ENCODE measurements at regions not wholly inside any gene's neighbourhood (a gene's known extent, or its start where the extent isn't known, plus 50 kb on each side); places are given as distances from the start of the nearest gene placed in this dataset.
A peak's percentile ranks its signal among the peaks of the same experiment; 100 is the strongest.

DNA sequence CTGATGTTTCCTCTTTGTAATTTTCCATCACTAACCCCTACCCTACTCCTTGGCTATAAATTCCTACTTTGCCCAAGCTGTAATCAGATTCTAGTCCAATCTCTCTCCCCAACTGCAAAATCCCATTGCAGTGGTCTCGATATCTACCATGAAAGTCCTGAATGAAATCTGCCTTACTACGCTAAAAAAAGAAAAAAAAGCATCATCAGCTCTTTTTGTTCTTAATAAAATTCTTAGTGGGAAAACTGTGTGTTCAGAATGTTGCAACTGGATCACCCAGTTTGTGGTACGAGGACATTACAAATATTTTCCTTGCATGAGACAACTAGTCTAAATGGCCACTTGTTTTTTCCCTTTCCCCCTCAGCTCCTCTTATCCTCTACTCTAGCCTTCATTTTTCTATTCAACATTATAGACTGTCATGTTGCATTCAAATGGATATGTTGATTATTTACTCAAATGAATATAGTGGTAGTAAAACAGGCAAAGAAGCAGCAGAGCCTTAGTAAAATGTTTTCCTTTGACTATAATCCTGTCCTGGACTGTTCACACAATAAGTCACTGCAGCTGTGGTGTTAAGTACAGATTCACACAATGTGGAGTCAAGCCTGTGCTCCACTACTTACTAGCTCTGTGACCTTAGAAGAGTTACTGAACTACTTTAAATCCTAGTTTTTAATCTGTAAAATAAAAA lies 527.1 kb upstream of the MARCKS start:
- DNase-seq: no peak

DNA sequence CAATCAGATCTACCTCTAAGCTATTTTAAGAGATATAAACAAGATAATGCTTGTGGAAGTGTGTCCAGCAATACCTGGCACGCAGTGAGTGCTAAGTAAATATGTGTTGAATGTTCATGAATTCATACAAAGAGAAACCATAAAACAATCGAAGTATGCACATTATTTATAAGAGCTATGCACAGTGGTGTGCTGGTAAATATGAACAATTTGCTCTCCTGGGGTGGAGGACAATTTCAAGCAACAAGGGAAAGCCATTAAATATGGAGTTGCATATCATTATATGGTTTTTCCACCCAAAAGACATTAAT lies 526.6 kb upstream of the MARCKS start:
- no peak for DNase-seq

DNA sequence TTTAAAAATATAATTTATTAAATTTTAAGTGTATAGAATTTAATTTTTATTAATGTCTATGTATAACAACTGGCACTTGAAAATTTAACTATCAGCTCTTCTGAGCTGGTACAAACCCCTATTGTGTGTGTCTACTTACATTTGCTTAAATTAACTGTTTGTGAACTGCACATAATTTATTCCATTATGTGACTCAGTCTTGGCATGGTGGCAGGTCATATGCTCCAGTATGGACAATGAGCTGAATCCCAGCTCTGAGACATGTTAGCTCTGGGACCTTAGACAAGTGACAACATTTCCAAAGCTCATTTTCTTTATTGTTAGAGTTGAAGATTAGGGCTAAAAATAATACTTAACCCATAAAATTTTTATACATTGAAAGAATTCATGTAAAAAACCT lies 526.1 kb upstream of the MARCKS start:
- no peak for DNase-seq

DNA sequence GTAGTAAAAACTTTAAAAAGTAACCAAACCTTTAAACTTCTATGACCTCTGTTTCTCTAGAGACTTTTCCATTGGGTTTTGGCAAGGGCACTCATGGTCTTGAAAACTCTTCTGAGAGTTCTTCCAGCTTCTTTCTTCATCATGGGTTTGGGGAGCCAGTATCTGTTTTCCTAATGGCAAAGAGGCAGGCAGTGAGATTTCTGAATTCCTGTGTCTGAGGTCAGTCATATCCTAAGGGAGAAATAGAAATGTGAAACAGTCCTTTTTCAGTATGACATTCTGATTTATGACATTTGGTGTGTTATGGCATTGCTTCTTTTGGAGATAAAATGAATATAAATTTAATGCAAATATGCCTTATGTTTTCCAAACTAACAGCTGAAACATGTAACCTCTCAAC lies 518.5 kb upstream of the MARCKS start:
- DNase-seq: no peak

DNA sequence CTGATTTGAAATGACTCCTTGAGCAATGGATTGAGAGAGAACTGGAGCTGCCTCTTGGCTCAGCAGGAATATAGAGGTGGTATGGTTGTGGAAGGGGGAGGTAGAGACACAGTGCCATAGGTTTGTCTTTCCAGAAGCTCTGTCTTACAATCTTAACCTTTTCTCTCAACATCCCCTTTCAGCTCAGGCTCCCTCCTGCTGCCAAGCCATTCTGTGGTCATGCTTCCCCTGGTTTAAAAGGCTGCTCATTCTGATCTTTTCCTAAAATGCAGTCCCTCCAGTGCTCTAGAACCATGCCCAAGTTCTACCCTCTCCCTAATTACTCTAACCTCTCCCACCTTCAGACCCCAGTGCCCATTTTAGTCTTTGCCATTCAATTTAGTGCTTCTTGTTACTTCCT lies 517.9 kb upstream of the MARCKS start:
- DNase-seq: no peak

DNA sequence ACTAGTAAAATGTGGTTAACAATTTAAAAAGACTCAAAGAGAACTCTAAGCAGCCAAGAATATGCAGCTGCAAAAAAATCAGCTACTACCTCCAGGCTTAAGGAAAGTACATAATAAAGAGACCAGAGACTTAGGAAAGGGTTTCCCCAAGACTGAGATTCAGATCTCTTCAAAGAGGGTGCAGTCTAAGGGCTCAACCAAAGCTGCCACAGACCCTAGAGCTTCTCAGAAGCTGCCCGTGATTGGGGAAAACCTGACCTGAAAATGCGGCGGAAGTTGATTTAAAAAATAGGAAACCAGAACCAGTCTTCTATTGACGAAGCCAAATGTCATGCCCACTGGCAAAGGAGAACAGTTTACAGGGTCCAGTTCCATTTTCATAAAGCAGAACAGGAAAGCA lies 516.8 kb upstream of the MARCKS start:
- no peak for DNase-seq

DNA sequence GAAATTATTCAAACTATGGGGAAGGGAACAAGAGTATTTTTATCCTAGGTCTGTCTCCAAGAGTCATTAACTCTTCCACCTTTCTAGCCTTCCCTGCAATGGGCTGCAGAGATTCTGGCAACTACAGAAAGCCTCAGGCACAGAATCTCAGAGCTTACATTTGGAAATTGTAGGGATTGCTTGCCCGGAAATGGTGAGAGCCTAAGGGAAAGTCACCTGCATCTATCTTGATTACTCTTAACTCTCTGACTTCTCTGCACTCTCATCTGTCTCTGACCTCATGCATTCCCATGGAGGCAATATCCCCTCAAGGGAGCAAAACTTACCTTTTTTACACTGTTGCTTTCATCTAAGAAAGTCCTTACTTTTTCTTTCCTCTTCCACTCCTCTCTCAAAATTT lies 513.2 kb upstream of the MARCKS start:
- DNase-seq: no peak

DNA sequence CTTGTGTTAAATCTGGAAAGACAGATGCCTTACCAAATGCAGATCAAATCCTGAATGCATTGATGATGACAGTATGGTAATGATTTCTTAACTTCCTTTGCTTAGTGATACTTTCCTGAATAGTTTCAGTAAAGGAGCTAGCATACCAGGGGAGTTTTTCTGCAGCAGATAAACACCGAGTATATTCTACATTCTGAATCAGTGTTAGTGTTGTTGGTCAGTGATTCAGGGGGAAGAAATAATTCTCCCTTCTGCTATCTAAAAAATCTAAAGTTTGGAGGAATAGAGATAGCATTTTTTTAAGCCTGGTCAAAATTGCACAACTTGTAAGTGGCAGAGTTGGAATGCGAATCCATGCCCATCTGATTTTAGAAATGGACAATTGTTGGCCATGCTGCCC lies 512.2 kb upstream of the MARCKS start:
- DNase-seq: peak; percentile 25

DNA sequence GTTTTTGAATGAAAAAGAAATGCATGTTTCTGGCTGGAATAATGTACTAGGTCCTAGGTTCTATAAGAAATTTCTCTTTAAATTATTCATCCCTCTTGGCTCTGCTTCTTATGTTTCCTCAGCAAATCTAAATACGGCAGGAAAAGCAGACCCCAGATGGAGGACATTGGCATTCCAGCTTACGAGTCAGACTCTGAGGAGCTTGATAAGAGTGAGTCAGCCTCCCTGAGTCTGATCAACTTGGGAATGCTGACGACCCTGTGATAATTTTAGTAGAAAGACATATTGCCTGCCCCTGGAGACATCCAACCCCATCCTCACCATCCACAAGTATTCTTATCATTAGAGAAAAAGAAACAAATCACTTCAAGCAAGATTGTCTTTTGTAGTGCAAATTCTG lies 509.7 kb upstream of the MARCKS start:
- DNase-seq: peak; percentile 63

DNA sequence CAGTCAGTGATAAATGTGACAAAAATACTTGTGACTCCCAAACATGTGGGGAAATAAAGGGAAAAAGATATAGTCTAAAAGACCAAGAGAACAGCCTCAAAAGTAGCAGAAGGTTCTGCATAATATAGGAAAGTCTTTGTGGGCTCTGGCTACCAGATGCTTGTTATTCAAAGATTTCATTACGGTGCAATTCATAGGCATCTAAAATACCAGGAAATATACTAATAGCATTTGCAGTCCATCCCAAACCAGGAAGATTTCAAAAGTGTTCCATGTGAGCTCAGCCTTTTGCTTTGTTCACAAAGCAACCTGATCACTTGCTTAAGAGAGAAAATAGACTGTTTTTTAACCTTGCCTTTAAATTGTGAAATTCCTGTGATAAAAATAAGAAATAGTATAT lies 506.7 kb upstream of the MARCKS start:
- DNase-seq: no peak

DNA sequence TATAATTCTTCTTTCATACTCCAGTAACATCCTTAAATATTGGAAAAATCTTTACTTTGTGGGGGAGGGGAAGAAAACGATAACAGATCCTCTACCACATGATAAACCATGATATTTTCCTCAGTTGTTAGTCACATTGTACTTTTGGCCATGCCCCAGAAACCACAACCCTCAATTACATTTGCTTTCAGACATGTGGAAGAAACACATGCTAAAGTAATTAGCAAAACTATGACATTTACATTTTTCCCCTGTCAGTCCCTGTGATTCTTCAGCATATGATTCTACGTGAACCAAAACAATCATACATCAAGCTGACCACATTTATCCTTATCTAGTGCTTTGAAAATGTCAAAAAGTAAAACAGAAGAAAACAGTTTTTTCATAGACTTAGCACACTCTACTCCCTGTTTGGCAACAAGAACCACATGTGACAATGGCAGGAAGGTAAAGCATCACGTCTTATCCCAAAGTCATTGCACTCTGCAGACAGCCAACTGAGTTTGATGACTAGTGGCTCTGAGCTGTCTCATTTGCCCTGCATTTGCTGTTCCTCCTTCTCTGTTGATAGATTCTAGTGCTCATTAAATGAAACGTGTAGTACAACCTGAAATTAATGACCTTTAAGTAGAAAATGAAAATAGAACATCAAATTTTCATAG lies 505.8 kb upstream of the MARCKS start:
- DNase-seq: peak; percentile 56

DNA sequence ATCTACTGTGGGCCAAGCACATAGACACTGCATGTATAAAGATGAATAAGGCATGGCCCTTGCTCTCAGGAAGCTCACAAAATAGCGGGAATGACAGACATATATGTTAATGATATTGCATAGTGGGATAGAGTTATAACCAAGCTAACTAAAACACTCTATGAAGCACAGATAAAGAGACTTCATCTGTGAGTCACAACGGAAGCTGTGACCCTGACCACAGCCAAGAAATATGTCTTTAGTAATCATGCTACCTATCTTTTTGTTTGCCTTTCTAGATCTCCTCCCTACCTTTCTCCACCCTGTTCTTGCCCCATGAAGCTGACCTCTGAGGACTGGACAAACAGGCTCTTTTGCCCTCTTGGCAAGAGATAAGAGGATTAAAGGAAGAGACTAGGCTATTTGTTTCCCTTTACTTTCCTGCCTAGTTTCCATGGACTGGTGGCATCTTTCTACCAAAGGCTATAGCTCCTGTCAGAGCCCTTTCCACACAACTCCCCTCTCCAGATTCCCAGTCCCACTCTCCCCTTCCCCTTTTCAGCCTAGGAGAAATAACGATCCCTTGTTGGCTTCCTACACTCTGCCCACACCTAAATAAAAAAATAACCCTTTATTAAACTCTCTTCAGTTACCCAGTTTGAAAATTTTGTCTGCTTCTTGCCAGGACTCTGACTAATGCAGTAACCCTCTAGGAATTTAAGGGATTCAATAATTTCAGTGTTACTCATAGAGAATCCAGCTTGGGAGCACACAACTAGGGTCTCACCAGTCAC lies 504.9 kb upstream of the MARCKS start:
- peak; percentile 93 for DNase-seq

DNA sequence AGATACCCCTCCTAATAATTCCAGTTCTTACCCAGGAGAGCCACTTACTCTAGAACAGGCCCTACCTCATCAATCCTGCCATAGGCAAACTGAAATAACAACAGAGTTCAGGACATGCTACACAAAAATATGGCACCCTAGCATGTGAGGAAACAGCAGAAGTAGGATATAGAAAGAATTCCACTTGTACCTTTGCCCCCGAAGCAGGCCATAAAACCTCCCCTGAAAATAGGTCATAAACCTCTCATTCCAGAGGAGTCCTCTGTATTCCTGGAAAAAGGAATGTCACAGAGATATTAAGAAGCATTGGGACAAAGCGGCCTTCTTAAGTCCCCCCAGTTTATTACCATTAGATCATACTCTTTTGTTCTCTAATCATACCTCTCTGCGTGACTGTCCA lies 504.3 kb upstream of the MARCKS start:
- no peak for DNase-seq

DNA sequence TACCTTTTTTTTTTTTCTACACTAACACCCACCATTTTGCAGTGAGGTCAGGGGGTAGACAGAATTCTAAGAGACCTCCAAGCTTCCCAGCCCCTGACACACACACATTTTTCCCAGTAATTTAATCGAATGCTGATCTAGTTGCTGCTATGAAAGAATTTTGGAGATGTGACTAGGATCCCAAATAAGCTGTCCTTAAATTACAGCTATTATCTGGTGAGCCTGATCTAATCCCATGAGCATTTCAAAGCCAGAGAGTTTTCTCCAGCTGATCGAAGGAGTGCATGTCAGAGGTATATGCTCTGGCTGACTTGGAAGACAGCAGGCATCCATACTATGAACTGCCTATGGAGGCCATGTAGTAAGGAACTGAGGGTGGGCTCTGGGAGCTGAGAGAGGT lies 503.8 kb upstream of the MARCKS start:
- no peak for DNase-seq

DNA sequence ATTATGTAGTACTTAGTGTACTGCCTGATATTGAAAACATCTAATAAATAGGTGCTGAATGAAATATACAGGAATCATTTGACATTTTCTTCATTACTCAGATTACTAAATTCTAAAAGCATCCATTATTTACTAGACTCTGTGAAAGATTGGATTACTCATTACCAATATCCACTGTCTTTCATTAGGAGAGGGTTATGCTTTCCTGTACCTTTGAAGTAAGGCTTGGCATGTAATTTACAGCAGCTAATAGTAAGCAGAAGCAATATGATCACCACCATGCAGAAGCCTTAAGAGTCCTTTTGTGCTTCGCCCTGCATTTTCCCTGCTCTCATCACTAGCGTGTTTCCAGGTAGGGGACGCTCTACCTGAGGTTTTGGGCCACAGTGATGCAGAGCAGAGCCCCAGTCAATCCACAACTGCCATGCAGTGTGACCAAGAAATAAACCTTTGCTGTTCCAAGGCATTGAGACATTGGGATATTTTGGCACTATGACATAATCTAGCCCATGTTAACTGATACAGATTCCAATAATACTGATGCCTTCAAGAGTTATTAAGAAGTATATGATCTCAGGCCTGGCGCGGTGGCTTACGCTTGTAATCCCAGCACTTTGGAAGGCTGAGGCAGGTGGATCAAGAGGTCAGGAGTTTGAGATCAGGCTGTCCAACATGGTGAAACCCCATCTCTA lies 502.8 kb upstream of the MARCKS start:
- DNase-seq: no peak

DNA sequence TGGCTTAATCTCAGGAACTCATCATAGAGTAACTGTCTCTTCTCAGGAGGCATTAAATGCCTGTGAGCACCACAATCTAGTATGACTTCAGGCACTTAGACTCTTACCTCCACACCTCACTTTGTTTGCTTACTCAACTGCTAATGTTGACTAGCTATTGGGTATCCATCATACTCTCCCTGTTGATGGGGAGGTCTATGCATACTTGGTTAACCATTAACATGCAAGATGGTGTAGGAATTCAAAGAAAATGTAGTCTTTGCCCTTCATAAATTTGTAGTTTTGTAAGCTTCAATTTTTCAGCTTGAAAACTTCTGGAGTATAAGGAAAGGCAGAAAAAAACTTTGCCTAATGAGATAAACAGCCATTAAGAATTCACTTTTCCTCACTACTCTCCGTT lies 501.0 kb upstream of the MARCKS start:
- DNase-seq: no peak

DNA sequence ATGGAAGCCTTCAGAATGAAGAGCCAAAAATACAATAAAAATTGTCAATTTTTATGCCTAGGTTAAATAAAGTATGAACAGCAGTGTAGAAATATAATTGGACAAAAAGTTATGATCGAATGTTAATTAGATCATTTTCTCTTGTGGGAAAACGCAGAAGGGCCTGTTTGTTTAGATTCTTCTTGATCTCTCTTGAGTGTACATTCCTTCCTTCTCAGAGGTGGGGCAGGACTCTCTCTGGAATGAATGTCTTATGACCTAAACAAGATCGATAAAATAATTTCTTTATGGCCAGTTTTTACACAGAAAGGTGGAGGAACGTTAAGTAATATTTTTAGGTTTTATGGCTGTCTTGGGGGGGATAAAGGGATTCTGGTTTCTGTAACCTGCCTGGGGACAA lies 500.1 kb upstream of the MARCKS start:
- DNase-seq: no peak

DNA sequence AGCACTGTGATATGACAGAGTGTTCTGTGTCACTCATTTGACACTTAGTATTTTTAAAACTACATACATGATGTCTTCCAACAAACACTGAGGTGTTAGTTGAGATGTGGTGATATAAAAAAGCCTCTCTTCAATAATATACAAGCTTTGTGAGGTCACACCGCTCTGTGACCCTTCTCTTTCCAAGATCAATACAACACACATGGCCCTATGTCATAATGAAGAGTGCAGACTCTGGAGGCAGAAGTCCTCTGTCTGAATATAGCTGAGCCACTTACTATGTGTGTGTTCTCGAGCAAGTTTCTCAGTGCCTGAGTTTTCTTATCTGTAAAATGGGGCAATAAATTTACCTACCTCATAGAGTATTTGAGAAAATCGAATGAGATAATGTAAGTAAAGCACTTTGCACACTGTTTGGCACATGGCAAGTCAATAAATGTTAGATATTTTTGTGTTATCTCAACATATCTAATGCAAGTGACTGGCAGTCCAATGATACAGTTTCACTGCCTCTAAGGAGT lies 499.0 kb upstream of the MARCKS start:
- DNase-seq: no peak

DNA sequence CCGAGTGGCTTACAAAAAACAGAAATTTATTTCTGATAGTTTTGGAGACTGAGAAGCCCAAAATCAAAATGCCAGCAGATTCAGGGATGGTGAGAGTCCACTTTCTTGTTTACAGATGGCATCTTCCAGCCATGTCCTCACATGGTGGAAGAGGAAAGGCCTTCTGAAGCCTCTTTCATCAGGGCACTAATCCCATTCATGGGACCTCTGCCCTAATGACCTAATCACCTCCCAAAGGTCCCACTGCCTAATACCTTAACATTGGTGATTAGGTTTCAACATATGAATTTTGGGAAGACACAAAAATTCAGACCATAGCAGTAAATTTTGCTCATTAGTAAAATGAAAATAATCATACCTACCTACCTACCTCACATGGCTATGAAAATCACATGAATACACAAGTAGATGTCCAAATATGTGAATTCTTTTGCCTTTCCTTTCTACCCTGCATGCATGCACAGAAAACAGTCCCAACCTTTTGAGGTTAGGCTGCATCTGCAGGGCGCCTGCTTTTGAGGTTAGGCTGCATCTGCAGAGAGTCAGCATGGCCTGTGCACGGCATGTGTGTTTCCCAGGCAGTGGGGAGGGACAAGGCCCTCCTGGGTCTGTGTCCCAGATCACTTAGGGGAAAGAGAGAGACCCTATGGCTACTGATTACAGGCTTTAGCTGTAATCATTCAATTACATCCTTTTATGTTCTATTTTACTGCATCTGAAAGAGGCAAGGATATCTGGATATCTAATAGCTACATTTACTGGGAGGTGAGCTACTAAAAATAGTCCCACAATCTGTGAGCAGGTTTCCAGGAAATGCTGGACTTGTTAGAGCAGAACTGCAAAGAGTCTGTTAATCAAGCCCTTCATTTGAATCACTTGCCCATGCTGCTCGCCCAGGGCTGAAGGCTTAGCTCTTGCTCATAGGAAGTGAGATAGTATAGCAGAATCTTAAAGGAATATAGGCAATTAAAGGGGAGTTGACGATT lies 497.7 kb upstream of the MARCKS start:
- peak; percentile 76 for DNase-seq

DNA sequence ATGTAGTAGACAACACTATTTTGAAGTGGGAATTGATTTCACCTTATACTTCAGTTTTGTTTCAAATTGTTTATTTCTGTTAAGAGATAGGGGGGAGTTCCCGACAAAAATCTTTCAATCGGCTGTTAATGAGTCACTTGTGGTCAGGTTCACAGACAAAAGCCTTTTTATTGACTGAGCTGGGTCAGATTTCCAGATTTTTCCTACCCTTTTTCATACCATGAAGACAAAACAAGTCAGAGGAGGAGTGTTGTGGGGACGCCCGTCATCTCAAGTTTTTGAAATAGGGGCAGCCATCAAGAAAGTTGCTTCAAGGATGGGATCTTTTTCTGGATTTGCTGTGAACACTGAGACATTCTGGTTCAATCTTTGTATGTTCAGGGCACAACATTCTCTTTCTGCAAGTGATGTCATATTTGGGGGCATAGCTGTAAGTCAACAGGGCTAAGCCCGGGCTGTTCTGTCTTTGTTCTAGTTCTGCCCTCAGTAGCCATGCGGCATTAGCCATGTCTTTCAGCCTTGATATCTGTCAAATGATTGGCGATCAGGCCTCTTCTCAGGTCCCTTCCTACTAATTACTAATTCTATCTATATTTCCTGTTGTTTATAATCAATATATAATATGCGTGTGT lies 496.0 kb upstream of the MARCKS start:
- DNase-seq: no peak

DNA sequence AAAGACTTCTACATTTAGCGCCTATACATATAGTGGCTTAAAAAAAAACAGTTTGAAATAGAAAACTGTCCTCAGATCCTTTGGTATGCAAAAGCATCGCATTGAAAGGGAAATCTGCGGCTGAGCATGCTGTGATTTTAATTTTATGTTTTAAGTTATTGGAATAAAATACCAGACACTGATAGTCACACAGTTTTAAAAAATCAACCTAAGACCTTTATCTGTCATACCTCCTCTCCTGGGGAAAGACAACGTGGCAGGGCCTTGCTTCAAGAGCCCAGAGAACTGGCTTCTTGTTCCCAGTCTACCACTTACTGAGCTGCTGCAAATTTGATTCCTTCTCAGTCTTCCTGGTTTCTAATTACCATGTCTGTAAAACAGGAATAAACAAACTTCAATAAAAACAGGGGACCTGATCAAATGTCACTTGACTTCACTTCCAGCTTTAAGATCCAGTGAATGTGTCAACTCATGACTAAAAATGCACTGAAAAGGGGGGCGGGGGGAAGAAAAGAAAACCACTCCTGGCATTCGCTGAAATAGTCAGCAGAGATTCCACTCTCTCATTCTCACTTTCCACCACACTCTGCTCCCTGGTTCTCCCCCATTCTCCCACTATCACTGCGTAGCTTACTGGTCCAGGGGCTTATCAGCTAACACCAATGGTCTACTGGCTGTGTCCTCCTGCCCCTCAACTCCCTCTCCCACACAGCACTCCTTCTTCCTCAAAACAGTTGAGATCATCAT lies 494.7 kb upstream of the MARCKS start:
- peak; percentile 29 for DNase-seq
